GM10248 (cell line): ENCODE measurements at regions not wholly inside any gene's neighbourhood (a gene's known extent, or its start where the extent isn't known, plus 50 kb on each side); places are given as distances from the start of the nearest gene placed in this dataset.
"Not testable (repeated sequence)": the region's sequence is repeated elsewhere in the genome, so short reads cannot be mapped to it uniquely, and the experiment has no call there.

Experiments
- CTCF ChIA-PET: fragments of 300-600 bp; sonication (Branson Sonifier 250); formaldehyde crosslinking; extraction: SDS; loops from one replicate; lab custom pipeline; 2021; ENCODE audit warnings: antibody characterized with exemption; lab: Yijun Ruan, JAX
- POLR2A ChIA-PET: fragments of 350-650 bp; sonication (Branson Sonifier 250); formaldehyde crosslinking; extraction: SDS; loops from one replicate; lab custom pipeline; 2020; ENCODE audit warnings: antibody characterized with exemption; lab: Yijun Ruan, JAX
- DNase-seq: peaks from one replicate; pipeline ENCODE4 v3.0.0; 2012; ENCODE audit errors: extremely low spot score
- TF ChIP-seq, protein P1 (sequence below): IDR thresholded peaks from 2 replicates; pipeline ENCODE4 v1.5.1; 2012; ENCODE audit warnings: mild to moderate bottlenecking, low read depth; ENCODE audit errors: extremely low read depth, missing control alignments, control extremely low read depth

DNA sequence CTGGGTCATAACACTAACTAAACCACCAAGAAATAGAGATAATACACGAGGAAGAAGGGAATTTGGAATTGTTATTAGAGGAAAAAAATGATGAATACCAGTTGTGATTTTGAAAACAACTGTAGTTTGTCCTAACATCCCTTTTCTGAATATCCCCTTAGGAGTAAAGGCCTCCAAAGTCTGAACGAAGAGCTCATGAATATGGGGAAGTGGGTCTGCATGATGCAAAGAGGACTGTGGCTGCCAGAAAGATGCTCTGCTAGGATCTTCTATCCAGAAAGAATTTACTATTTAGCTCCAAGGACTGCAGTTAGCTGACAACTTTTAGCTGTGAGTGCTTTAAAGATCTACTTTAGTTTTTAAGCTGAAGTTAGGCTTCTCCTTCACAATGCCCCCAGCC lies 308.8 kb upstream of the HS3ST5 start:
- ChIA-PET CTCF (no interaction called here), POLR2A (no interaction called here)
- TF ChIP-seq, protein P1, sequence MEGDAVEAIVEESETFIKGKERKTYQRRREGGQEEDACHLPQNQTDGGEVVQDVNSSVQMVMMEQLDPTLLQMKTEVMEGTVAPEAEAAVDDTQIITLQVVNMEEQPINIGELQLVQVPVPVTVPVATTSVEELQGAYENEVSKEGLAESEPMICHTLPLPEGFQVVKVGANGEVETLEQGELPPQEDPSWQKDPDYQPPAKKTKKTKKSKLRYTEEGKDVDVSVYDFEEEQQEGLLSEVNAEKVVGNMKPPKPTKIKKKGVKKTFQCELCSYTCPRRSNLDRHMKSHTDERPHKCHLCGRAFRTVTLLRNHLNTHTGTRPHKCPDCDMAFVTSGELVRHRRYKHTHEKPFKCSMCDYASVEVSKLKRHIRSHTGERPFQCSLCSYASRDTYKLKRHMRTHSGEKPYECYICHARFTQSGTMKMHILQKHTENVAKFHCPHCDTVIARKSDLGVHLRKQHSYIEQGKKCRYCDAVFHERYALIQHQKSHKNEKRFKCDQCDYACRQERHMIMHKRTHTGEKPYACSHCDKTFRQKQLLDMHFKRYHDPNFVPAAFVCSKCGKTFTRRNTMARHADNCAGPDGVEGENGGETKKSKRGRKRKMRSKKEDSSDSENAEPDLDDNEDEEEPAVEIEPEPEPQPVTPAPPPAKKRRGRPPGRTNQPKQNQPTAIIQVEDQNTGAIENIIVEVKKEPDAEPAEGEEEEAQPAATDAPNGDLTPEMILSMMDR, result no peak
- DNase-seq, result no peak

DNA sequence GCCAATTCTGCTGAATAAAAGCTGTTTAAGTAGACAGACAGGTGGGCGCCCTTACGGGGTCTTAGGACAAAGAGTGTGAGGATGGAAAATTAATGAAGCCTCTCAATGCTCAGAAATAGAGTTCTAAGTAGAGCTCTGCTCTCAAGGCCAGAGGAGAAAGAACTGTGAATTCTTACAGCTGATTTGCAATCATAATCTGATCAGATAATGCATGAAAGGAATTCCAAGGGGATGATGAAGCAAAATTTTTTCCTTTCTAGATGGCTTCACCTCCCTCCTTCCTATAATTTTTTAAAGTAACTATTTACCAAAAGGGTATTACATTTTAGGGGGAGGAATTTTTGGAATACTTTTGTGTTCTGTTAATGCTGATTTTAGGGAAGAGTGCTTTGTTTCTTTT lies 308.1 kb upstream of the HS3ST5 start:
- POLR2A ChIA-PET, result no interaction called here
- TF ChIP-seq, protein P1, result no peak

DNA sequence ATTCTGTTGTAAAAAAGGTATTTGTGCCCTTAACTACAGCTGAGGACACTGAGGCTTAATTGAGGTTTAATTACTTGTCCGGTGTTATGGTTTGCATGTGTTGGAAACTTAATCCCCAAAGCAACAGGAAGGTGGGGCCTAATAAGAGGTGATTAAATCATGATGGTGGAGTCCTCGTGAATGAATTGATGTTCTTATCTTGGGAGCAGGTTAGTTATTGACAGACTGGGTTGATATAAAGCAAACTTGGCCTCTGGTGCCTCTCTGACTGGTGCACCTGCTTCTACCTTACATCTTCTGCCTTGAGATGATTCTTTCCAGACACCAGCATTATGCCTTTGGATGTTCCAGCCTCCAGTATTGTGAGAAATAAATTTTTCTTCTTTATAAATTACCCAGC lies 306.5 kb upstream of the HS3ST5 start:
- ChIA-PET POLR2A (no interaction called here), CTCF (interaction anchor here (1.4 kb wide), 1 partner anchor 14 kb away, joined by 3 read pairs; no protein-coding TSS in a partner anchor)
- DNase-seq, result no peak
- TF ChIP-seq, protein P1, result no peak

More for the DNA sequence above, 308.1 kb upstream of the HS3ST5 start:
- no peak for DNase-seq
- CTCF ChIA-PET, result no interaction called here

DNA sequence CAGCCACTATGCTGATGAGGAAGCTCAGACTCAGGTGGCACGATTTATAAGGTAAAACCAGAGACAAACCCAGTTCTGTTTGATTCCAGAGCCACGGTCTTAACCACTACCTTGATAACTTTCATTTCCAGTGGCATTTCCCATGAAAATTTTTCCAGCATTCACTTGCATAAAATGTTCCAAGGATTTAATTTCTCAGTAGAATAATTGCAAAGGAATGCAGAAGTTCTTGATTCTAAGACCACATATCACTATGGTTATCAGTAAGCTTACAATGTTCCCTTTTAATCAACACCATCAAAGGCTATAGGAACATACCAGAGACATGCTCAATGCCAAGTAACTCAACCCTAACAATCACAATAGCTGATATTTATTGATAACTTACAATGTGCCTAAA lies 306.0 kb upstream of the HS3ST5 start:
- TF ChIP-seq, protein P1, result no peak
- ChIA-PET POLR2A (no interaction called here), CTCF (interaction anchor here (1.0 to 1.4 kb wide), 3 partner anchors 15 to 31 kb away, joined by 3 to 4 read pairs (median 3); no protein-coding TSS in a partner anchor)
- DNase-seq, result no peak

DNA sequence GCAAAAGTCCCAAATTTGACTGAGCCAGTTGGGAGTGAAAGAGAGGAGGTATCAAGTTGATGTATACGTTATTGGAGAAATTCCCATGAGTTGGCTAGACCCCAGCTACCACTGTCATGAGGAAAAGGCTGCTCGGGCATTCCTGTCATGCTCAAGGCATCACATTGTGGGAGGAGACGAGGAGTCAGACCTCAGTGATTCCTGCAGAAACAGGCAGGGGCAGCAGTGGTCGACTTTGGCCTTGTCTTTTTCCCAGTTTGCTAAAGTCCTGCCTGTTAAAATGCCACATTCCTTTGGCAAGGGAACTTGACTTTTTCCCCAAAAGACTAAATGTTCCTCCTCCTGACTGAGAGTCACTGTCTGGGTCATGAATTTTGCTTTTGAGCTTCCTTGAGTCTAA lies 295.5 kb upstream of the HS3ST5 start:
- DNase-seq, result no peak
- POLR2A ChIA-PET, result no interaction called here
- CTCF ChIA-PET, result no interaction called here
- TF ChIP-seq, protein P1, result no peak

DNA sequence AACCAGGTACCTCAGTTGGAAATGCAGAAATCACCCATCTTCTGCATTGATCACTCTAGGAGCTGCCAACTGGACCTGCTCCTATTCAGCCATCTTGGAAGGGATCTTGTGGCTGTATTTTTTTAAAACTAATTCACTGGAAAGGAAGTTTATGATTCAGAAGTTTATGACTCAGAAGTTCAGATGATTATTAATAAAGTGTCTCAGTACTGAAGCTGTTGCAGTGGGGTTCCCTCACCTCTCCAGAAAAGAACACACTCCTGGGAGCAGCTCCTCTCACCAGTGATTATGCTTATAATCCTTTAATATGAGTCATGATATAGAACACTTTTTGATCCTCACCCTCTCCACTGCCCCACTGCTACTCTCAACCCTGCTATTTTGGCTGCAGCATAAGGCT lies 291.2 kb upstream of the HS3ST5 start:
- TF ChIP-seq, protein P1, result no peak
- POLR2A ChIA-PET, result no interaction called here
- CTCF ChIA-PET, result no interaction called here
- DNase-seq, result no peak

DNA sequence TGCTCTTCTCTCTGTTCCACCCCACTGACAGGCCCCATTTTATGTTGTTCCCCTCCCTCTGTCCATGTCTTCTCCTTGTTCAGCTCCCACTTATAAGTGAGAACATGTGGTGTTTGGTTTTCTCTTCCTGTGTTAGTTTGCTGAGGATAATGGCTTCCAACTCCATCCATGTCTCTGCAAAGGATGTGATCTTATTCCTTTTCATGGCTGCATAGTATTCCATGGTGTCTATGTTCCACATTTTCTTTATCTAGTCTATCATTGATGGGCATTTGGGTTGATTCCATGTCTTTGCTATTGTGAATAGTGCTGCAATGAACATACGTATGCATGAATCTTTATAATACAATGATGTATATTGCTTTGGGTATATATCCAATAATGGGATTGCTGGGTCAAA lies 283.4 kb upstream of the HS3ST5 start:
- CTCF ChIA-PET, DNase-seq, POLR2A ChIA-PET: not testable (repeated sequence)
